GM19397 (cell line): ENCODE measurements at regions not wholly inside any gene's neighbourhood (a gene's known extent, or its start where the extent isn't known, plus 50 kb on each side); places are given as distances from the start of the nearest gene placed in this dataset.

ENCODE experiments used
- ATAC-seq: cut with Tn5 transposase; IDR thresholded peaks from one replicate; pipeline ENCODE4 v1.9.1; 2021; ENCODE audit warnings: mild to moderate bottlenecking, moderate library complexity; ENCODE audit not compliant: unreplicated experiment

- ATAC-seq: no peak
Measured at GRCh38 chr12:98329589-98329988, 185.8 kb upstream of the TMPO start.

GRCh38 chr12:98332642-98333041 lies 182.7 kb upstream of the TMPO start:
- no peak for ATAC-seq

- no peak for ATAC-seq
Measured at GRCh38 chr12:98334768-98335167, 180.6 kb upstream of the TMPO start.

GRCh38 chr12:98341026-98341425 lies 174.4 kb upstream of the TMPO start:
- no peak for ATAC-seq

GRCh38 chr12:98341732-98342131 lies 173.7 kb upstream of the TMPO start:
- ATAC-seq: no peak

GRCh38 chr12:98343002-98343567 lies 172.3 kb upstream of the TMPO start:
- ATAC-seq: no peak

- ATAC-seq: no peak
Measured at GRCh38 chr12:98344046-98344930, 171.1 kb upstream of the TMPO start.

- no peak for ATAC-seq
Measured at GRCh38 chr12:98345308-98345876, 170.0 kb upstream of the TMPO start.

- no peak for ATAC-seq
Measured at GRCh38 chr12:98351089-98351488, 164.3 kb upstream of the TMPO start.

GRCh38 chr12:98351784-98352183 lies 163.6 kb upstream of the TMPO start:
- ATAC-seq: no peak

- ATAC-seq: no peak
Measured at GRCh38 chr12:98352218-98352811, 163.1 kb upstream of the TMPO start.

GRCh38 chr12:98352835-98353234 lies 162.6 kb upstream of the TMPO start:
- no peak for ATAC-seq

GRCh38 chr12:98354520-98355035 lies 160.8 kb upstream of the TMPO start:
- no peak for ATAC-seq

- no peak for ATAC-seq
Measured at GRCh38 chr12:98355322-98355721, 160.1 kb upstream of the TMPO start.

- no peak for ATAC-seq
Measured at GRCh38 chr12:98355933-98356332, 159.5 kb upstream of the TMPO start.

GRCh38 chr12:98358144-98358543 lies 157.2 kb upstream of the TMPO start:
- ATAC-seq: no peak

- ATAC-seq: no peak
Measured at GRCh38 chr12:98359856-98360255, 155.5 kb upstream of the TMPO start.

GRCh38 chr12:98360401-98360800 lies 155.0 kb upstream of the TMPO start:
- no peak for ATAC-seq

GRCh38 chr12:98369581-98369980 lies 145.8 kb upstream of the TMPO start:
- no peak for ATAC-seq

GRCh38 chr12:98370976-98371375 lies 144.4 kb upstream of the TMPO start:
- ATAC-seq: no peak

- ATAC-seq: no peak
Measured at GRCh38 chr12:98371419-98371818, 144.0 kb upstream of the TMPO start.
